Hepatic stellate cell (primary cell): ENCODE measurements at regions not wholly inside any gene's neighbourhood (a gene's known extent, or its start where the extent isn't known, plus 50 kb on each side); places are given as distances from the start of the nearest gene placed in this dataset.
A peak's percentile ranks its signal among the peaks of the same experiment; 100 is the strongest.

Source experiments
- DNase-seq: peaks from one replicate; pipeline ENCODE4 v3.0.0; 2011; ENCODE audit warnings: low spot score

DNA sequence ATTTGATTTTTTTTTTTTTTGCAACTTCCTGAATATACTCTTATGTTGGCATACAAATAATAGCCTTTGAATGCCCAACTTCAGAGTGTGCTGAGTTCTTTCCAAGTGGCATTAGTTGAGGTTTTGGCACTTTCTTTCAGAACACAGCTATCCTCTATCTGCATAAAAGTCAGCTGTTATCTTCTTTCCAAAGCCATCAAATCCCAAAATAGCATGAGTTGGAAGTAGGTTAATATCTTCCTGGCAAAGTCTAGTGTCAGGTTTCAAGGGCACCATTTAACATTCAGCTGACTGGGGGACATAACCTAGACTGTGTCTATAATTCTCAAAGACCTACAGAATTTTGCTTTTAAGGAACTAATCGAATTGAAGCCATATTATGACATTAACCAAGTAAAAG, 223.9 kb downstream of the PLPP3 start:
- no peak for DNase-seq

DNA sequence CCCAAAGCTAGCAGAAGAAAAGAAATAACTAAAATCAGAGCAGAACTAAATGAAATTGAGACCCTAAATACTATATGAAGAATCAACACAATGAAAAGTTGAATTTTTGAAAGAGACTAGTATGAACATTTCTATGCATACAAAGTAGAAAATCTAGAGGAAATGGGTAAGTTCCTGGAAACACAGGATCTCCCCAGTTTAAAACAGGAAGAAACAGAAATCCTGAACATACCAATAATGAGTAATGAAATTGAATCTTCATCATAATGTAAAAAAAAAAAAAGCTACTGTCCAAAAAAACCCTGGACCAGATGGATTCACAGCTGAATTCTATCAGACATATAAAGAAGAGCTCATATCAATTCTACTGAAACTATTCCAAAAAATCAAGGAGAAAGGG, 233.5 kb downstream of the PLPP3 start:
- no peak for DNase-seq

DNA sequence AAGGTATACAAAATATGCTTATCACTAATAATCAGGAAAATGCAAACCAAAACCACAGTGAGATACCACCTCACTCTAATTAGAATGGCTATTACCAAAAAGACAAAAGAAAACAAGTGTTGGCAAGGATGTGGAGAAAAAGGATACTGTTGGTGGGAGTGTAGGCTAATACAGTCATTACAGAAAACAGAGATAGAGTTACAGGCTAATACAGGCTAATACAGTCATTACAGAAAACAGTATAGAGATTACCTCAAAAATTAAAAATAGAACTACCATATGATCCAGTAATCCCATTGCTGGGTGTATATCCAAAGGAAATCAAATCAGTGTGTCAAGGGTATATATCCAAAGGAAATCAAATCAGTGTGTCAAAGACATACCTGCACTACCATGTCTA, 238.4 kb downstream of the PLPP3 start:
- no peak for DNase-seq

DNA sequence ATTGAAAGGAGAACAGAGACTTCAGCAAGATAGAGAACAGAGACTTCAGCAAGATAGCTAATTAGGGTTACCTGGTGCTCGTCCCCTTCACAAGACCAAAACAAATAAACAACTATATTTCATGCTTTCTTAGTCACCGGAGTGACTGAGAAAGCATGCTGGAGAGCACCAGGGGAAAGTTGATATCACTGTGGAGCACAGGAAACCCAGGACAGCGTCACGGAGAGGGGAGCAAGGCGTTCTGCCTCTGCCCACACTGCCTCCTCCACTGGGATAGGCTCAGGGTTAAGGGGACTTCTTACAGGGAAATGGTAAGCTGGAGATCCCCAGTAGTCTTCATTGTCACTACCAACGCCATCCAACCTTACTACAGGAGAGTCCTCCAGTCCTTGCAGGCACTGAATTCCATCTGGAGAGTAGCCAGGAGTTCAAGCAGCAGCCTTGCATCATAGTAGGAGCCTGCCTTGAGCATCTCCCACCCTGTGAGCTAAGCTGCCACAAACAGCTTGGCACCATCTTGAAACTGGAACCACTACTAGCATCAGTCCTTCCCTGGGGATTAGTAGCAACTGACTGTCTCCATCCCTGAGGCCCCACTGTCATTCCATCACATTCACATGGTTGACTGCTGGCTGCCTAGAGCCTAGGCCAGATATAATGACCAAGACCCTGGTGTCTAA, 239.4 kb downstream of the PLPP3 start:
- no peak for DNase-seq

DNA sequence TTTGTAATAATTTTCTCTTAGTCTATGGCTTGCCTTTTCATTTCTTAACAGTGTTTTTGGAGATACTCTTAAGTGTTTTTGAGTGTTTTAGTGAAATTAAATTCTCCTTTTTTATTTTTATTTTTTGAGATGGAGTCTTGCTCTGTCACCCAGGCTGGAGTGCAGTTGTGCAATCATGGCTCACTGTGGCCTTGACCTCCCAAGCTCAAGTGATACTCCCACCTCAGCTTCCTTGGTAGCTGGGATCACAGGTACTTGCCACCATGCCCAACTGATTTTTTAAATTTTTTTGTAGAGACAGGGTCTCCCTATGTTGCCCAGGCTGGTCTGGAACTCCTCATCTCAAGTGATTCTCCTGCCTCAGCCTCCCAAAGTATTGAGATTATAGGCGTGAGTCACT, 240.3 kb downstream of the PLPP3 start:
- DNase-seq, result no peak

DNA sequence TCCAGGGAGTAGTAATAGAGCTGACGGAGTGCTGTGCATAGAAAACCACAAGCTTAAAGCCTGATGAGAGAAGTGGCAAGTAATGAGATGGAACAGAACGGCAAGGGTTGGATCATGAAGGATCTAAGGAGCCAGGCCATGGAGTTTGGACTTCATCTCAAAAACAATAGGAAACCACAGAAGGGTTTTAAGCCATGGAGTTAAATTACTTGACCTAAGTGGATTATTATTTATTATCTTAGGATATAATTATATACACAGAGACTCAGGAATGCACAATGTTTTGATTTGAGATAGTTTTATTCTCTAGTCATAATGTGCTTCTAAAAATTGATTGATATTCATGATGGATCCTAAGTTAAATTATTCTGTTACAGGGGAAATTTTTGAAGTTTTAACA, 242.4 kb downstream of the PLPP3 start:
- DNase-seq, result peak; percentile 12

DNA sequence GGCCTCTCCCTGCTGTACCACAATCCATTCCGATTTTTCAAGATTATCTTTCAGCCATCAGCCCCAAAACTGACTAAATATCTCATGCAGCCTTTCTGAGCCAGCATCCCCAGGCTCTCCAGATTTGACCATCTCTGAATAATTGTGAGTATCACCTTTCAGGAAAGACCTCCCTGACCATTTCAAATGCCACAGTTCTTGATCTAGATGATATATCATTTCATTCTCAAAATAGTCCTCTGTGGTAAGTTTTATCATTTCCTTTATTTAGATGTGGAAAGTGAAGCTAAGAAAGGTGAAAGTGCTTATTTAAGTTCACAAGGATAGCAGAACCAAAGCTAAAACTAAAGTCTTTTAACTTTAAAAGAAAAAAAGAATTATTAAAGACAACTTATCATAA, 244.0 kb downstream of the PLPP3 start:
- no peak for DNase-seq

DNA sequence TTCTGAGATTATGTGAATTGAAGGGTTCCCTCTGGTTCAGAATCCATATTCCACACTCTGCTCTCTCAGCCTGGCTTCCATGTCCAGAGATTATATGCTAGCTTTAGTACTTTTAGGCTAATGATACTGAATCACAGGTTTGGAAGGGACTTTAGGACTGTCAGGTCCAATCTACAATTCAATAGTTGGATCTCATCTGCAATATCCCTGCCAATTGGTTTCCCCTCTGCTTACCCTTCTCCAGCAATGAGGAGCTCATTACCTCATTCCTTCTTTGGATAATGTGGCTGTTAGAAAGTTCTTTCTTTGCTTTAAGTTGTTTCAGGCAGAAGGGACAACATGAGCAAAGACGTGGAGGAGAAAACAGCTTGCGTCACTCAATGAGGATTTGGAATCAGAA, 245.3 kb downstream of the PLPP3 start:
- no peak for DNase-seq

DNA sequence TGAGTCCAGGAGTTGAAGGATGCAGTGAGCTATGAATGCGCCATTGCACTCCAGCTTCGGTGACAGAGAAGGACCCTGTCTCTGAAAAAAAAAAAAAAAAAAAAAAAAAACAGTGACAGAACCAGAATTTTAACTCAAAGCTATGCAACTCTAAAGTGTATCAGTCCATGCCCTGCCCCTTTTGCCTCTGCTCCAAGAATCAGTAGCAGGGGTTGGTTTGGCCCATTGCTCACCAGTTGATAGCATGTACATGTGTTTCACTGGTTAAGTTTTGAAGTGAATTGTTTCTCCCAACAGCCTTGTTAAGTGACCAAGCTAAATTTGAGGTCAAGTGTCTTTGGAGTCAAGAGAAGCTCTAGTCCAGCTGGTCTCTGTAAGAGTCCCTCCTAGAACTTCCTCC, 245.9 kb downstream of the PLPP3 start:
- DNase-seq, result no peak

DNA sequence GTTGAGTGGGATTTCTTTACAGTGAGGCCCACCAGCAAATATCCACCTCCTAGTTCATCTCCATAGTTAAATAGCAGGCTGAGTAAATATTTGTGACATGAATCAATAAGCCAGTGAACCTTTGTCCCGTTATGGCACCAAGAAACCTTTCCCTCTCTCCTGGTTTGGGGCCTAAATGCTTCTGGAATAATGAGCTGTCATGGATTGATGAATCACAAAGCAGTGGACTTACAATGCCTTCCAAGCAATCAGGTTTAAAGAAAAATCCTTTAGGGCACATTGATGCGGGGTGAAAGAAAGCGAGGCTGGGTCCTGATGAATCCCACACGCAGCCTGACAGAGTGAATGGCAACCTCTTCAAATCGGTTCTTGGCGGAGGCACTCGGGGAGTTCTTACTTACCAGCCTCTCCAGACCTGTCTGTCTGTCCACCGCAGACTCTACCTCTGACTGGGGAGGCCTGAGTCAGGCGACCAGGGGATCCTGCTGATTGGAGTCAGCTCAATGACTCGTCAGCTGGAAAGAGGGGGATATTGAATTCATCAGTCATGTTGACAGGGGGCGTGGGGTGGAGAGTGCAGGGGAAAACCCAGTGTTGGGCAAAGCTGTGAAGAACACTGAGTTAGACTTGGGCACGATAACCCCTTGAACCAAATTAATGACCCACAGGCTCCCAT, 247.3 kb downstream of the PLPP3 start:
- no peak for DNase-seq

DNA sequence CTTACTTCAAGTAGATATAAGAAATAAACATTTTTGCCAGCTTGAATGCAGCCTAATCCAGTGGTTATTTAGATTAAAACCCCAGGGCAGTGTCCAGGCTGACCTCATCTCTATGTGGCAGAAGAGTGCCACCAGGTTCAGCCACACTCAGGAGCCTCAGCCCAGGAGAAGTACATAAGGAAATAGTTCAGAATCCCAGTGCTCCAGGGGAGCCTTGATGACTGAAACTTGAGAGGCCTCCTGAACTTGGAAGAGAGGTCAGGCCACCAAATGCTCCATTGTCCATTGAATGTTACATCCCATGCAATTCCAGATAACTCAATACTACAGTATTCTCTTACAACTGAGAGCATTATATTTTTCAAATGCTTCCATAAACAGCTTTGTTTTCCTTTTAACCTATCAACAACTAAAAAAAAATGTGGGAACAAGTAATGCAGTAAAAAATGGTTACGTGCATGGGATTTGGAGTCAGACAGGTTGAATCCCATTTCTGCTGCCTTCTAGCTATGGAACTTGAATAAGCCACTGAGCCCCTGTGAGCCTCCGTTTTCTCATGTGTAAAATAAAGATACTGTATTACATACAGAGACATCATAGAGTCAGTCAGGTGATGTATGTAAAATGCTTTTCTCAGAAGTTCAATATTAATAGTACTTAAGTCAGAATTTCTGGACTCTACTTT, 248.0 kb downstream of the PLPP3 start:
- DNase-seq, result no peak

DNA sequence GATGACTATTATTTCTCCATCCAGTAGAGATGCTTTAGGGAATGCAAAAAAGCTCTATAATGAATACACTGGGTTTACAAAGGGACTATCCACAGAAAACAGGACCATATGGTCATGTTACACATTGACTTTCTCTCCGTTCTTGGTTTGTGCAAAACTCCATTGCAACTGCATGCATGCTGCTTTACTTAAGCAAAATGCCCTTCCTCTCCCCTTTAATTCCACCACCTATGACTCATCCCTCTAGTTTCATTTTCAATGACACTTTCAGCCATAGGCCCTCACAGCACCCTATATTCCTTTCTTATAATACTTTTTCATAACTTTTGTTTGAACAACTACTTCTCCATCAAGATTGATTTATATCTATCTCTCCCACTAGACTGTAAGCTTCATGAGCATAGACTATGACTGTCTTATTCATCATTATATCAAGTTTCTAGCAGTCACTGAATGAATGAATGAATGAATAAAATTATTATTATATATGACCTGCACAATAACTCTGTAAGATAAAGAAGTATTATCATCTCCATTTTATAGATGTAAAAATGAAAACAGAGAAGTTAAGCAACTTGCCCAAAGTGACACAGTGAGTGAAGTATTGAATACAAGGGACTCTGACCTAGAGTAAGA, 248.9 kb downstream of the PLPP3 start:
- DNase-seq, result peak; percentile 15

DNA sequence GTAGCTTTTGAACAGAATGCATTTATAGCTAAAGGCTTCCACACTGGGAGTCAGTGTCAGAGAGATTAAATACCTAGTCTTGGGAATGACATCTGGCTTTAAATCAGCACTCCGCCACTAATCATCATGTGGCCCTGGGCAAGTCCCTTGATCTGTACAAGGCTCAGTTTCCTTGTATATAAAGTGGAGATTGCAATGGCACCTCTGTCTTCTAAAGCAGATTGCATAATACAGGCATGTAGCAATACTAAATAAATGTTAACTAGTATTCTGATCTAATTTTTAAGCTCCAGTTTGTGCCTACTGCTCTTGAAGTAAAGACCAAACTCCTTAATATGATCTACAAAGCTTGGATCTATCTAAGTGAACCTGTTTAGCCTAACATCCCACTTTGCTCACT, 249.4 kb downstream of the PLPP3 start:
- no peak for DNase-seq

DNA sequence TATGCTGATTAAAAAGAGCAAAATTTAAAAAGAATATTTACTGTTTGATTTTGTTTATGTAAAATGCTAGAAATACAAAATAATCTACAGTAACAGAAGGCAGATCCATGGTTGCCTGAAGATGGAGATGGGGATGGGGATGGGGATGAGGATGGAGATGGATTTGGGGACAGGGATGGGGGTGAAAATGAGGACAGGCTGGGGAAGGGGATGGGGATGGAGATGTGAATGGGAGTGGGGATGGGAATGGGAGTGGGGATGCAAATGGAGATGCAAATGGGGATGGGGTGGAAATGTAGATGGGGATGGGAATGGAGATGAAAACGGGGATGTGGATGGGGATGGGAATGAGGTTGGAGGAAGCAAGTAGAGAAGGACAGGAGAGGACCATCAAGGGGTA, 252.2 kb downstream of the PLPP3 start:
- DNase-seq, result no peak

DNA sequence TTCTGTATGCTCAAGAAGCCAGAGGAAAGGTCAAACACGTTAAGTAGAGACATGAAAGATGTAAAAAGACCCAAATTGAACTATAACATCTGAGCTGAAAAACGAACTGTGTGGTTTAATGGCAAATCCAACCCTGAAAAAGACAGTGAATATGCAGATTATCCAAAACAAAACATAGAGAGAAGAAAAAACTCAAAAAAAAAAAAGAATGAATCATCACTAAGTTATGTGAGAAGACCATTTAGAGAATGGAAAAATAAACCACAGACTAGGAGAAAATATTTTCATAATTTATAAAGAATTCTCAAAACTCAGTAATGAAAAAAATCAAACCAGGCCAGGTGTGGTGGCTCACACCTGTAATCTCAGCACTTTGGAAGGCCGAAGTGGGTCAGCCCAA, 253.3 kb downstream of the PLPP3 start:
- DNase-seq, result no peak

DNA sequence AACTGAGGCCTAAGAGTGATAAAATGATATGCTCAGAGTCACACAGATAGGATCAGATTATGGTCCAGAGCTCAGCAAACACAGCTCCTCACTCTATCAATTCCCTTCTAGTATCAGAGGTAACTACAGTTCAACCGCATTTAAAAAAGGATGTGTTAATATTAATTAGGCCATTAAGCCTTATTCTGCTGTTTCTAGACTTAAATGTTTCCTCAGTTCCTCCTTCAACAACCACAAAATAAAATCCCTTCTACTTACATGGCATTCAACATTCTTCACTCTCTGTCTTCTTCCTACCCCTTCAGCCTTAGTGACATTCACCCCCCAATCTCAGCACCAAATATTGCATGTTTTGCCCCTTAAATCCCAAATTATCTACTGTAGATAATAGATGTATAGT, 254.9 kb downstream of the PLPP3 start:
- DNase-seq, result no peak

DNA sequence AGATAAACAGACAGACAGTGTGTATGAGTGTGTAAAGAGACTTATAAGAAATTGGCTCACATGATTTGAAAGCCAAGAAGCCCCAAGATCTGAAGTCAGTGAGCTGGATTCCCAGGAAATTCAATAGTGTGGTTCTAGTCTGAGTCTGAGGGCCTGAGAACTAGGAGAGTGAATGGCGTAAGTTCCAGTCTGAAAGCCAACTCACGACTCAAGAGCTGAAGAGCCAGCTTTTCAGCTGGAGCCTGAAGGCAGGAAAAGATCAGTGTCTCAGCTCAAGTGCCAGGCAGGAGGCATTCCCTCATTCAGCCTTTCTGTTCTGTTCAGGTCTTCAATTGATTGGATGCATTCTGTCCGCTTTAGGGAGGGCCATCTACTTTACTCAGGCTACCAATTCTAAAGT, 257.2 kb downstream of the PLPP3 start:
- no peak for DNase-seq

DNA sequence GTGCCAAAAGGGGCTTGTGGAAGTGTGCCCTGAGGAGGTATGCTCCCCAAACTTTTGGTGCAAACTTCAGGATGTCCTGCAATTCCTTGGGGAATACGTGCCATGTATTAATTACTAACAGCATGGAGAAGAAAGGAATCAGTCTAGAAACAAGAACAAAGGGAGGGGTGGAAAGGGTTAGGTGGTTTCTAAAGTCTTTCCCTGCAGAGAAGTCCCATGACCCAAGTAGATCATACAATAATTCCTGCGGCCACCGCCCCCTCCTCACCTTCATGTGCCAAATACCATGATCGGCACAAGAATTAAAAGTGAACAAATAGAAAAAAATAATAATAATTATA, 258.2 kb downstream of the PLPP3 start:
- no peak for DNase-seq

DNA sequence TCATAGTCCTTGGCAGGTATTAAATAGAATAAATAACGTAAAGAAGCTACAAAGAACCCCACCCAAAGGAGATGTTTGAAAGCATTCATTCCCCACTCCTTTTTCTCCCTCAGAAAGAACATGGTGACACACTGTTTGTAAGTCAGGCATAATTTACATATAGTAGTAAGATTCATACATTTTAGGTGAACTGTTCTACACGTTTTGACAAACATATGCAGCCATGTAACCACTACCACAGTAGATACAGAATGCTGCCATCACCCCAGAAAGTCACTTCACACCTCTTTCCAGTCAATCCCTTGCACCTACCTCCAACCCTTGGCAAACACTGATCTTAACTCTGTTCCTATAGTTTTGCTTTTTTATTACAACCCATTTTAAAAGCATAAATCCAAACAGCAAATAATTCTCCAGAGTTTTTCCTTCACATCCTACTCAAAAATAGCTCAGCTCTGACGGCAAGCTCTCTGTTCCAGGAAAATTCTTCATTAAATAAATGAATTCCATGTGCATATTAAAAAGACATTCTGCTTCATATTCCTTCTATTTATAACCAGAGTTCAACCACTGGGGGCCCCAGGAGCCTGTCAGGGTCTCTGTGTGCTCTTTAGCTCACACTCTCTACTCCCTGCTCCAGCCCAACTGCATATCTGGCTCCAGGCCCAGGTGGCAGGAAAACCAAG, 258.8 kb downstream of the PLPP3 start:
- no peak for DNase-seq

DNA sequence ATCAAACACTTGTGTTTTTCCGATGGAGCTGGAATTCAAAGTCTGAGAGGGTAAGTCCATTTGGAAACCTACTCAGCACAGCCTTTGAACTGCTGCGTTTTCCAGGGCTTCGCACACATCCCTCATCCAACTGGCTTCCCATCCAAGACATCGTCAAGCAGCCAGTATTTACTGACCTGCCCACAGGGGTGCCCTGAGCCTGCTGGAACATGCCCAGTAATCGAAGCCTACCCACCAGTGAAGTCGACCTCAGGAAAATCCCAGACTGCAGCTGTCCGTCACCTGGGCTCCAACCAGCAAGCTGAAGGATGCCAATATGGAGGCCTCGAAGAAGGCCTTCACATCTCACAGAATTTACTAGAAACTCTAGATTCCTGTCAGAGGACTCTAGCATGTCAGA, 261.6 kb downstream of the PLPP3 start:
- DNase-seq, result no peak

DNA sequence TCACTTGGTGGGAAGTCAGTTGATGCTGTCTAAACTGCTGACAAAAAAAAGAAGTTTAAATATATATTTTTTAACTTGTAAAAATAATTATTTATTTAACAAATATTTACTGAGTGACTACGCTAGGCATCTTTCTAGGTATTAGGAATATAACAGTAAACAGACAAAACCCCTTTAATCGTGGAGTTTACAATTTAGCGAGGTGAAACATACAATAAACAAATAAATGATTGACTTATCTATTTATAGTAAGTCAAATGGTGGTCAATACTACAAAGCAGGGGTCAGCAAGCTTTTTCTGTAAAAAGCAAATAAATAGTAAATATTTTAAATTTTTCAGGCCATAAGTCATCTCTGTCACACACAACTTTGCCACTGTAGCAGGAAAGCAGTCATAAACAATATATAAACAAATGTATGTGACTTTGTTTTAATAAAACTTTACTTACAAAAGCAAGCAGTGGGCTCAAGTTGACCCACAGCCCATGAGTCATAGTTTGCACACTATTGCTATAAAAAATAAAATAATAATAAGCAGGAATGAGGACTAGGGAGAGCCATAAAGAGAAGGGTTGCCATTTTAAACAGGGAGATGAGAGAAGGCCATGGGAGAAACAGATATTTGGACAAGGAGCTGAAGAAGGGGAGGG, 263.9 kb downstream of the PLPP3 start:
- no peak for DNase-seq

DNA sequence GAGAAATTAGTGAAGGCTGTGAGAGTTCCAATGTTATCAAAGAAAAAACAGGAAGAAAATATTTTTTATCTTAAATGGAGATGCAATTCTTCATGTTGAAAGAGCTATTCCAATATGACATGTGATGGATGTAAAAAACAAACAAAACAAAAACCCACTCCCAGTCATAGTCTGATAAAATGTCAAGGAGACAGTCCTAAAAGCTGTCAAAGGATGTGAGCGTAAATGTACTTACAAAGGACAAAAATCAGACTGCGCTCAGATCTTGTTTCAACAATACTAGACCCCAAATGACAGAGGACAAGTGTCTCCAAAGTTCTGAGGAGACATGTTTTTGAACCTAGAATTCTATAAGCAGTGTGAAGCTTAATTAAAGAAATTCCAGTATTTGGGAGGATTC, 265.8 kb downstream of the PLPP3 start:
- DNase-seq, result no peak
